ENCODE measurements at regions not wholly inside any gene's neighbourhood (a gene's known extent, or its start where the extent isn't known, plus 50 kb on each side); places are given as distances from the start of the nearest gene placed in this dataset.

GRCh38 chr6:166864333-166864732, 92.0 kb downstream of the RNASET2 start:
- ATAC-seq (ENCODE audit: insufficient number of reproducible peaks, low FRiP score, low read depth), result no peak
- peaks cover 2 to 11% of the 10 kb centered on the region in 2 donors for H3K4me1 ChIP-seq (ENCODE audit: control insufficient read depth in 1 of 2, low read depth in 2 of 2)
- no peaks in the 10 kb centered on the region for H3K27me3 ChIP-seq (replicated peaks; ENCODE audit: insufficient read depth)
- H3K9me3 ChIP-seq, result no peaks in the 10 kb centered on the region
- no peak for DNase-seq (ENCODE audit: low spot score)
- no peaks in the 10 kb centered on the region for H3K36me3 ChIP-seq
- H3K4me3 ChIP-seq, result no peak overlapping the region
- H3K27ac ChIP-seq, result no peak overlapping the region
- TF ChIP-seq, protein P1, sequence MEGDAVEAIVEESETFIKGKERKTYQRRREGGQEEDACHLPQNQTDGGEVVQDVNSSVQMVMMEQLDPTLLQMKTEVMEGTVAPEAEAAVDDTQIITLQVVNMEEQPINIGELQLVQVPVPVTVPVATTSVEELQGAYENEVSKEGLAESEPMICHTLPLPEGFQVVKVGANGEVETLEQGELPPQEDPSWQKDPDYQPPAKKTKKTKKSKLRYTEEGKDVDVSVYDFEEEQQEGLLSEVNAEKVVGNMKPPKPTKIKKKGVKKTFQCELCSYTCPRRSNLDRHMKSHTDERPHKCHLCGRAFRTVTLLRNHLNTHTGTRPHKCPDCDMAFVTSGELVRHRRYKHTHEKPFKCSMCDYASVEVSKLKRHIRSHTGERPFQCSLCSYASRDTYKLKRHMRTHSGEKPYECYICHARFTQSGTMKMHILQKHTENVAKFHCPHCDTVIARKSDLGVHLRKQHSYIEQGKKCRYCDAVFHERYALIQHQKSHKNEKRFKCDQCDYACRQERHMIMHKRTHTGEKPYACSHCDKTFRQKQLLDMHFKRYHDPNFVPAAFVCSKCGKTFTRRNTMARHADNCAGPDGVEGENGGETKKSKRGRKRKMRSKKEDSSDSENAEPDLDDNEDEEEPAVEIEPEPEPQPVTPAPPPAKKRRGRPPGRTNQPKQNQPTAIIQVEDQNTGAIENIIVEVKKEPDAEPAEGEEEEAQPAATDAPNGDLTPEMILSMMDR (IDR thresholded peaks at IDR 0.05), result no peak

DNA sequence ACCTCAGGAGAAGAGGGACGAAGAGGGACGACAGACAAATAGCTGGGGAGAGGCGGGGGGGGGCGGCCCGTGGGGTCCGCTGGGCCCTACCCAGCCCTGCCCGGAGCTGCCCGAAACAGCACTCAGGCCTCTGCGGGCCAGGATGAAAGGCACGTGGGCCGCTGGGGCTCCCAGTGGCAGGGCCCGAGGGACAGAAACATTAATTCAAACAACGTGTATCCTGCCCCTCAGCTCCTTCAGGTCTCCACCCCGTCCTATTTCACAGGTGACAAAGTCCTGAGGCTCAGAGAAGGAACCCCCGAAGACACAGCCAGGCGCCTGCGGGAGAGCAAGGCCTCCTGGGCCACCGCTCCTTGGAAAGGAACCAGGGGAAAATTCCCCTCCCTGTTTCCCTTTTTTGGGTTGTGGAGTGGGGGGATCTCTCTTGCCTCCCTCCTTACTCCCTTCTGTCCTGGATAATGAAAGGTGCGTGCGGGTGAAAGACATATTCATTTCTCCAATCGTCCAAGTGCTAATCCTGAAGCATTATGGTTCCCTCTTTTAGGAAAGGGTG, 93.3 kb downstream of the RNASET2 start:
- Histone ChIP-seq H3K36me3 (no peaks in the 10 kb centered on the region), H3K27me3 (replicated peaks; ENCODE audit: insufficient read depth) (no peaks in the 10 kb centered on the region), H3K4me1 (ENCODE audit: control insufficient read depth in 1 of 2, low read depth in 2 of 2) (peaks cover 2 to 11% of the 10 kb centered on the region in 2 donors), H3K27ac (no peak overlapping the region), H3K9me3 (no peaks in the 10 kb centered on the region), H3K4me3 (peak overlapping the region; percentile 74)
- TF ChIP-seq, protein P1 (IDR thresholded peaks at IDR 0.05), result no peak
- ATAC-seq (ENCODE audit: insufficient number of reproducible peaks, low FRiP score, low read depth), result no peak
- no peak for DNase-seq (ENCODE audit: low spot score)

- Histone ChIP-seq H3K4me3 (peak overlapping the region; percentile 74), H3K27me3 (replicated peaks; ENCODE audit: insufficient read depth) (no peaks in the 10 kb centered on the region), H3K4me1 (ENCODE audit: control insufficient read depth in 1 of 2, low read depth in 2 of 2) (peaks cover 2 to 11% of the 10 kb centered on the region in 2 donors), H3K9me3 (no peaks in the 10 kb centered on the region), H3K27ac (no peak overlapping the region), H3K36me3 (no peaks in the 10 kb centered on the region)
- no peak for ATAC-seq (ENCODE audit: insufficient number of reproducible peaks, low FRiP score, low read depth)
- DNase-seq (ENCODE audit: low spot score), result no peak
- TF ChIP-seq, protein P1 (IDR thresholded peaks at IDR 0.05), result no peak
These were observed 93.9 kb downstream of the RNASET2 start for GRCh38 chr6:166862287-166862977.

GRCh38 chr6:166861961-166862286, 94.4 kb downstream of the RNASET2 start:
- TF ChIP-seq, protein P1 (IDR thresholded peaks at IDR 0.05), result no peak
- peaks cover 2 to 11% of the 10 kb centered on the region in 2 donors for H3K4me1 ChIP-seq (ENCODE audit: control insufficient read depth in 1 of 2, low read depth in 2 of 2)
- H3K4me3 ChIP-seq, result peak overlapping the region; percentile 74
- ATAC-seq (ENCODE audit: insufficient number of reproducible peaks, low FRiP score, low read depth), result no peak
- no peaks in the 10 kb centered on the region for H3K27me3 ChIP-seq (replicated peaks; ENCODE audit: insufficient read depth)
- H3K27ac ChIP-seq, result no peak overlapping the region
- DNase-seq (ENCODE audit: low spot score), result no peak
- no peaks in the 10 kb centered on the region for H3K36me3 ChIP-seq
- H3K9me3 ChIP-seq, result no peaks in the 10 kb centered on the region

GRCh38 chr6:166861304-166861703, 95.0 kb downstream of the RNASET2 start:
- no peak for ATAC-seq (ENCODE audit: insufficient number of reproducible peaks, low FRiP score, low read depth)
- TF ChIP-seq, protein P1 (IDR thresholded peaks at IDR 0.05), result no peak
- Histone ChIP-seq H3K4me3 (no peak overlapping the region), H3K9me3 (no peaks in the 10 kb centered on the region), H3K27ac (no peak overlapping the region), H3K36me3 (no peaks in the 10 kb centered on the region), H3K27me3 (replicated peaks; ENCODE audit: insufficient read depth) (no peaks in the 10 kb centered on the region), H3K4me1 (ENCODE audit: control insufficient read depth in 1 of 2, low read depth in 2 of 2) (peaks cover 2 to 11% of the 10 kb centered on the region in 2 donors)
- DNase-seq (ENCODE audit: low spot score), result no peak
